Lower leg skin (tissue), 3 donors: ENCODE measurements at regions not wholly inside any gene's neighbourhood (a gene's known extent, or its start where the extent isn't known, plus 50 kb on each side); places are given as distances from the start of the nearest gene placed in this dataset.

Source experiments
- POLR2A ChIP-seq, 2 donors: fragments of 450-650 bp; IDR thresholded peaks; one replicate each; pipeline ENCODE4 v1.6.1; 2016 to 2017; ENCODE audit warnings: antibody characterized with exemption in 2 of 2, mild to moderate bottlenecking in 1 of 2, moderate library complexity in 1 of 2
- TF ChIP-seq, protein P1 (sequence below), 3 donors: fragments of 450-650 bp; IDR thresholded peaks; one replicate each; pipeline ENCODE4 v1.5.1; 2016; ENCODE audit warnings: antibody characterized with exemption in 3 of 3, mild to moderate bottlenecking in 3 of 3, moderate library complexity in 2 of 3

GRCh38 chr17:51397361-51398127, 137.2 kb downstream of the UTP18 start:
- TF ChIP-seq, protein P1, sequence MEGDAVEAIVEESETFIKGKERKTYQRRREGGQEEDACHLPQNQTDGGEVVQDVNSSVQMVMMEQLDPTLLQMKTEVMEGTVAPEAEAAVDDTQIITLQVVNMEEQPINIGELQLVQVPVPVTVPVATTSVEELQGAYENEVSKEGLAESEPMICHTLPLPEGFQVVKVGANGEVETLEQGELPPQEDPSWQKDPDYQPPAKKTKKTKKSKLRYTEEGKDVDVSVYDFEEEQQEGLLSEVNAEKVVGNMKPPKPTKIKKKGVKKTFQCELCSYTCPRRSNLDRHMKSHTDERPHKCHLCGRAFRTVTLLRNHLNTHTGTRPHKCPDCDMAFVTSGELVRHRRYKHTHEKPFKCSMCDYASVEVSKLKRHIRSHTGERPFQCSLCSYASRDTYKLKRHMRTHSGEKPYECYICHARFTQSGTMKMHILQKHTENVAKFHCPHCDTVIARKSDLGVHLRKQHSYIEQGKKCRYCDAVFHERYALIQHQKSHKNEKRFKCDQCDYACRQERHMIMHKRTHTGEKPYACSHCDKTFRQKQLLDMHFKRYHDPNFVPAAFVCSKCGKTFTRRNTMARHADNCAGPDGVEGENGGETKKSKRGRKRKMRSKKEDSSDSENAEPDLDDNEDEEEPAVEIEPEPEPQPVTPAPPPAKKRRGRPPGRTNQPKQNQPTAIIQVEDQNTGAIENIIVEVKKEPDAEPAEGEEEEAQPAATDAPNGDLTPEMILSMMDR (IDR thresholded peaks at IDR 0.05) = no peak
- TF ChIP-seq POLR2A (IDR thresholded peaks at IDR 0.05) = no peak
